Psoas muscle (tissue), 7 donors: ENCODE measurements at regions not wholly inside any gene's neighbourhood (a gene's known extent, or its start where the extent isn't known, plus 50 kb on each side); places are given as distances from the start of the nearest gene placed in this dataset.

ENCODE experiments used
- ATAC-seq, 4 donors: fragments of 200-7000 bp; cut with Tn5 transposase; one replicate each; pipeline ENCODE4 v1.9.1; 2020; ENCODE audit warnings: moderate library complexity in 3 of 4, mild to moderate bottlenecking in 2 of 4
- DNase-seq, 2 donors: peaks; one replicate each; pipeline ENCODE4 v3.0.0-alpha.2; 2020
- H3K27ac ChIP-seq: fragments of 200-600 bp; one replicate; pipeline ENCODE4 v1.8.0; 2022
- H3K27me3 ChIP-seq, 3 donors: fragments of 200-600 bp in 1 of 3; one replicate each; pipeline versions ENCODE4 v1.6.1 to v1.8.0; 2013 to 2022; ENCODE audit warnings: low read length in 2 of 3, mild to moderate bottlenecking in 2 of 3, moderate library complexity in 1 of 3; ENCODE audit not compliant: insufficient read depth in 3 of 3
- H3K36me3 ChIP-seq, 2 donors: fragments of 200-600 bp in 1 of 2; one replicate each; pipeline versions ENCODE4 v1.6.1 to v1.8.0; 2013 to 2022; ENCODE audit warnings: low read depth in 1 of 2, mild to moderate bottlenecking in 1 of 2, moderate library complexity in 1 of 2; ENCODE audit not compliant: insufficient read depth in 1 of 2
- H3K4me1 ChIP-seq: fragments of 200-600 bp; one replicate; pipeline ENCODE4 v1.8.0; 2022
- H3K4me3 ChIP-seq: fragments of 200-600 bp; one replicate; pipeline ENCODE4 v1.8.0; 2022; ENCODE audit warnings: mild to moderate bottlenecking
- H3K9me3 ChIP-seq: fragments of 200-600 bp; one replicate; pipeline ENCODE4 v1.8.0; 2022
- CTCF ChIP-seq: fragments of 200-600 bp; IDR thresholded peaks from one replicate; pipeline ENCODE4 v1.8.0; 2022; ENCODE audit warnings: antibody characterized with exemption
- WGBS, 3 donors: extraction: QIAGEN DNeasy Blood & Tissue Kit; methylation state at CpG; one replicate each; pipeline versions ENCODE4 v1.1.6 to v1.1.7; 2013; 5-methylcytosine and 5-hydroxymethylcytosine counted together
- intact Hi-C, 2 donors: fragments of 100-400 bp; cut with DNase I; formaldehyde crosslinking; loops; one replicate each; pipeline versions ENCODE4 v1.11.0 to v1.14.2; 2022
- donor health status: healthy with polysubstance abuse.
- donor health status: DM: no; HTN: no; CAD: no; lungs with moderate emphysema.
- donor health status: Bipolar disorder and iron deficiency.
- donor health status: healthy.
- donor health status: DM: yes; HTN: yes; CAD: no.
- donor health status: DM: no; HTN: no; CAD: no.
- donor health status: DM: yes; HTN: yes; CAD: no.

GRCh38 chr11:128335729-128336128 lies 251.6 kb downstream of the ETS1 start:
- ATAC-seq (no peak), DNase-seq (no peak)
- intact Hi-C loops: no loop called here
- WGBS, 3 donors: 72 to 76% (median 75%) methylated on average over 10 of the region's 10 CpGs
- H3K27me3 ChIP-seq: no peaks in the 10 kb centered on the region
- no peaks in the 10 kb centered on the region for H3K9me3 ChIP-seq
- H3K4me1 ChIP-seq: no peaks in the 10 kb centered on the region
- no peaks in the 10 kb centered on the region for H3K36me3 ChIP-seq
- peak overlapping the region; percentile 23 for H3K27ac ChIP-seq
- TF ChIP-seq CTCF: no peak
- H3K4me3 ChIP-seq: no peak overlapping the region

- Histone ChIP-seq H3K36me3 (no peaks in the 10 kb centered on the region), H3K9me3 (no peaks in the 10 kb centered on the region), H3K4me1 (no peaks in the 10 kb centered on the region), H3K4me3 (no peak overlapping the region), H3K27ac (peak overlapping the region; percentile 30), H3K27me3 (no peaks in the 10 kb centered on the region)
- intact Hi-C loops: no loop called here
- peak in 3 of 4 donors; percentile 21 to 37 (median 28) for ATAC-seq
- WGBS, 3 donors: 60 to 68% (median 67%) methylated on average over 12 of the region's 12 CpGs
- no peak for TF ChIP-seq CTCF
- DNase-seq: peak in 1 of 2 donors; percentile 27
Measured at GRCh38 chr11:128334311-128335044, 252.9 kb downstream of the ETS1 start.

- no peak for ATAC-seq
- H3K9me3 ChIP-seq: no peaks in the 10 kb centered on the region
- H3K36me3 ChIP-seq: no peaks in the 10 kb centered on the region
- H3K4me3 ChIP-seq: no peak overlapping the region
- no peaks in the 10 kb centered on the region for H3K27me3 ChIP-seq
- TF ChIP-seq CTCF: no peak
- WGBS, 3 donors: 56 to 60% (median 59%) methylated on average over 3 of the region's 3 CpGs
- intact Hi-C loops: no loop called here
- no peak overlapping the region for H3K27ac ChIP-seq
- DNase-seq: no peak
- no peaks in the 10 kb centered on the region for H3K4me1 ChIP-seq
Measured at GRCh38 chr11:128331317-128331716, 256.0 kb downstream of the ETS1 start.

GRCh38 chr11:128330203-128330602 lies 257.2 kb downstream of the ETS1 start:
- Histone ChIP-seq H3K36me3 (no peaks in the 10 kb centered on the region), H3K27me3 (no peaks in the 10 kb centered on the region), H3K4me1 (no peaks in the 10 kb centered on the region), H3K27ac (no peak overlapping the region), H3K9me3 (no peaks in the 10 kb centered on the region), H3K4me3 (no peak overlapping the region)
- no peak for ATAC-seq
- intact Hi-C loops: no loop called here
- 71 to 85% (median 71%) methylated on average over 2 of the region's 2 CpGs for WGBS, 3 donors
- no peak for DNase-seq
- TF ChIP-seq CTCF: no peak
